Endothelial cell (in vitro differentiated cells): ENCODE measurements at regions not wholly inside any gene's neighbourhood (a gene's known extent, or its start where the extent isn't known, plus 50 kb on each side); places are given as distances from the start of the nearest gene placed in this dataset.
"Not testable (repeated sequence)": the region's sequence is repeated elsewhere in the genome, so short reads cannot be mapped to it uniquely, and the experiment has no call there.

Experiments
- DNase-seq: peaks from one replicate; pipeline ENCODE4 v3.0.0; 2021; ENCODE audit warnings: low spot score
- H3K27ac Mint-ChIP-seq: one replicate; pipeline ENCODE4 v1.8.0; 2021; ENCODE audit warnings: mixed read lengths, inconsistent platforms; ENCODE audit not compliant: unreplicated experiment
- H3K27me3 Mint-ChIP-seq: one replicate; pipeline ENCODE4 v1.8.0; 2021; ENCODE audit warnings: mild to moderate bottlenecking, moderate library complexity, mixed read lengths, inconsistent platforms; ENCODE audit not compliant: unreplicated experiment
- H3K36me3 Mint-ChIP-seq: one replicate; pipeline ENCODE4 v1.8.0; 2021; ENCODE audit warnings: mild to moderate bottlenecking, low read depth, mixed read lengths, inconsistent platforms; ENCODE audit not compliant: unreplicated experiment
- H3K4me1 Mint-ChIP-seq: one replicate; pipeline ENCODE4 v1.8.0; 2021; ENCODE audit warnings: mild to moderate bottlenecking, mixed read lengths, inconsistent platforms; ENCODE audit not compliant: unreplicated experiment
- H3K4me3 Mint-ChIP-seq: one replicate; pipeline ENCODE4 v1.8.0; 2021; ENCODE audit warnings: mild to moderate bottlenecking, mixed read lengths, inconsistent platforms; ENCODE audit not compliant: unreplicated experiment
- H3K9me3 Mint-ChIP-seq: one replicate; pipeline ENCODE4 v1.8.0; 2021; ENCODE audit warnings: mixed read lengths, inconsistent platforms; ENCODE audit not compliant: unreplicated experiment
- CTCF ChIP-seq: fragments of 200-600 bp; sonication (generic); IDR thresholded peaks from one replicate; pipeline ENCODE4 v1.5.0; 2021; ENCODE audit warnings: antibody characterized with exemption; ENCODE audit not compliant: unreplicated experiment

DNA sequence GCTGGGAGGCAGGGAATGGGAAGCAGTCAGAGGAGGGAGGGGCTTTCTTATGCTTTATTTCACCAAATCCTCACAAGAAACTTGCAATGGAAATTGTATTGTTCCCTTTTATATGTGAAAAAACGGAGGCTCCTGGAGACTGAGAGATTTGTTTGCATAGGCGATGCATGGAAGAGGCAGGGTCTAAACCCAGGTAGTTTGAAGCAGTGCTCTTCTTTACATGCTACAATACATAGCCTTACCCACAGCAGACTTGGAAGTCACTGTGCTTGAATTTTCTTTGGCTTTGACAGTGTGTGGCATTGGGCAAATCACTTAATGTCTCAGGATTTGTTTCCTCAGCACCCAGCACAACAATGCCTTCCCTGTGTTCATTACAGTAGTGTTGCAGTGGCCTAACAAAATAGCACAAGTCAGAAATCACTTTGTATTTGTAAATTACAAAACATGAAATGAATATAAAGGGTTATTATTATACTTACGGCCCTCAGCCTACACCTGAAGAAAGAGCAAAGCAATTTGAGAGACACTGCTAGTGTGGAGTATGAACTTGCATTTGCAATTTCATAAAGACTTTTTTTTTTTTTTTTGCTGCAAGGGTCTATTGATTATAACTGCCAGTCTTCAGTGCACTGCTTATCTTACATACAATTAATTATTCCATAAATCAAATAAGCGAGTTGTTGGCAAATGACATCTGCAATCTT, 646.4 kb upstream of the KCNMB2 start:
- no peak overlapping the region for H3K27ac Mint-ChIP-seq
- no peaks in the 10 kb centered on the region for H3K36me3 Mint-ChIP-seq
- H3K4me3 Mint-ChIP-seq = no peak overlapping the region
- TF ChIP-seq CTCF = no peak
- H3K4me1 Mint-ChIP-seq = peaks cover 20% of the 10 kb centered on the region
- no peak for DNase-seq
- no peaks in the 10 kb centered on the region for H3K27me3 Mint-ChIP-seq
- no peaks in the 10 kb centered on the region for H3K9me3 Mint-ChIP-seq

DNA sequence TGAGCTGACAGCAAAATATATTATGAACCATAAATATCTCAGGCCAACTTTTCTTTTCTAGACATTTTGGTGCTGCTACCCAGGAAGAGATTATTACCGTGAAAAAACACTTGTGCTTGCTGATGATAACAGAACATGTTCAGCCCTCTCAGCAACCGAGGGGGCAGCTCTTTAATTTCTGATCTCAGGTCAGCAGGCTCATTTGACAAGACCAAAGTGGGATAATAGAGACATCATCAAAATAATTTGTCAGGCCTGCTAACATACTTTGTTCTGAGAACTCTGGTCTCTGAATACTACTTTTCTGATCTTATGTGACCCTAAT, 645.9 kb upstream of the KCNMB2 start:
- Mint-ChIP-seq H3K36me3 (no peaks in the 10 kb centered on the region), H3K27ac (no peak overlapping the region), H3K4me3 (no peak overlapping the region), H3K9me3 (no peaks in the 10 kb centered on the region), H3K4me1 (peaks cover 18% of the 10 kb centered on the region), H3K27me3 (no peaks in the 10 kb centered on the region)
- TF ChIP-seq CTCF = no peak
- DNase-seq = no peak

- H3K9me3 Mint-ChIP-seq, H3K27me3 Mint-ChIP-seq, H3K27ac Mint-ChIP-seq, DNase-seq, H3K36me3 Mint-ChIP-seq, H3K4me3 Mint-ChIP-seq: not testable (repeated sequence)
- H3K4me1 Mint-ChIP-seq = peaks cover 12% of the 10 kb centered on the region
Observed at GRCh38 chr3:177891569-177891968, 644.7 kb upstream of the KCNMB2 start.

DNA sequence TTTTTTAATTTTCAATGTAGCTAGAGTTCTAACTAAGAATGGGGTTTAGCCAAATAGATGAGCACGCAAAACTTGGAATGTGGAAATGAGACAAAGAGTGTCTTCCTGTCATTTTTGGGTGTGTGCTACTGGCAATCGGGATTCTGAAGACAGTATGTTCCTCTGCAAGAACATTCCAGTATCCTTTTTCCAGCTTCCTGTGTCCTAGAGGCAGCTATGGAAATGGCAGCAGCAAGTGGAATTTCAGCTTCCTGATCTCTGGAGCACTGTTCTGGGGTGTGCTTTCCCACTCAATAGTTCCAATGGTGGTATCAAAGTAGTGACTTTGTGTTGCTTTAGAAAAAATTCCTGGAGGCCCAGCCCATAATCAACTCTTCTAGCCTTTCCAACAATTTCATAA, 642.9 kb upstream of the KCNMB2 start:
- Mint-ChIP-seq H3K27ac (no peak overlapping the region), H3K9me3 (no peaks in the 10 kb centered on the region), H3K4me3 (no peak overlapping the region), H3K36me3 (peaks cover 7% of the 10 kb centered on the region), H3K27me3 (peaks cover 2% of the 10 kb centered on the region), H3K4me1 (peaks cover 6% of the 10 kb centered on the region)
- no peak for TF ChIP-seq CTCF
- no peak for DNase-seq

DNA sequence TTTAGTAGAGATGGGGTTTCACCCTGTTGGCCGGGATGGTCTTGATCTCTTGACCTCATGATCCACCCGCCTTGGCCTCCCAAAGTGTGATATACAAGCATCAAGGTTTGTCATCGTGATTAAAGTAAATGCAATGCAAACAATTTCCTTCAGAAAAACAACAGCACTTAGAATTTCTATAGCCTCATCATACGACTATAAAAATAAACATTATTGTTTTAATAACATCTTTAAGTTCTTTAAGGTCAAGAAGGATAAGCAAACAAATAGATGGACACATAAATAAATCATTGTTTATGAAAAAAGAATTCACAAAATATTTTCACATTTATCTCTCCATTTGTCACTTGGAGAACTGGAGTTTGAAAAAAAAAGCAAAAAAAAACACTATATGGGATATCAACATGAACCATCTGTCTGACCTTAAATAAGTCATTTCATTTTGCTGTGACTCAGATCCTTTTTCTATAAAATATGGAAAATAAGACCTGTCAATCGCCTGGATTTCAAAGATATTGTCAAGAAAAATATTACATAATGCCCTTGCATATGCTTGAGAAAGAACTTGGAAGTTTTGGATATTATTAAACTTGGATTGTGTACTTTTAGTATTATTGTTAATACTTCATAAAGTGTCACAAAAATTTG, 642.0 kb upstream of the KCNMB2 start:
- H3K4me3 Mint-ChIP-seq = no peak overlapping the region
- H3K27me3 Mint-ChIP-seq = peaks cover 2% of the 10 kb centered on the region
- H3K9me3 Mint-ChIP-seq = no peaks in the 10 kb centered on the region
- TF ChIP-seq CTCF = no peak
- peaks cover 3% of the 10 kb centered on the region for H3K4me1 Mint-ChIP-seq
- DNase-seq = no peak
- peaks cover 7% of the 10 kb centered on the region for H3K36me3 Mint-ChIP-seq
- no peak overlapping the region for H3K27ac Mint-ChIP-seq
